Gastroesophageal sphincter (tissue), 3 donors: ENCODE measurements at regions not wholly inside any gene's neighbourhood (a gene's known extent, or its start where the extent isn't known, plus 50 kb on each side); places are given as distances from the start of the nearest gene placed in this dataset.

Experiments used
- EP300 ChIP-seq: sonication (generic); formaldehyde crosslinking; IDR thresholded peaks from one replicate; pipeline ENCODE4 v1.6.1; 2017; ENCODE audit warnings: antibody characterized with exemption, mild to moderate bottlenecking
- POLR2A ChIP-seq, 2 donors: fragments of 450-650 bp; IDR thresholded peaks; one replicate each; pipeline ENCODE4 v1.6.1; 2017; ENCODE audit warnings: antibody characterized with exemption in 2 of 2, mild to moderate bottlenecking in 2 of 2, moderate library complexity in 1 of 2
- TF ChIP-seq, protein P1 (sequence below), 4 experiments: fragments of 200-600 bp in 2 of 4; fragments of 450-650 bp in 2 of 4; sonication (generic) in 1 of 4; IDR thresholded peaks; one replicate each; pipeline ENCODE4 v1.5.1; 2017 to 2019; ENCODE audit warnings: antibody characterized with exemption in 4 of 4, mild to moderate bottlenecking in 2 of 4, moderate library complexity in 2 of 4

DNA sequence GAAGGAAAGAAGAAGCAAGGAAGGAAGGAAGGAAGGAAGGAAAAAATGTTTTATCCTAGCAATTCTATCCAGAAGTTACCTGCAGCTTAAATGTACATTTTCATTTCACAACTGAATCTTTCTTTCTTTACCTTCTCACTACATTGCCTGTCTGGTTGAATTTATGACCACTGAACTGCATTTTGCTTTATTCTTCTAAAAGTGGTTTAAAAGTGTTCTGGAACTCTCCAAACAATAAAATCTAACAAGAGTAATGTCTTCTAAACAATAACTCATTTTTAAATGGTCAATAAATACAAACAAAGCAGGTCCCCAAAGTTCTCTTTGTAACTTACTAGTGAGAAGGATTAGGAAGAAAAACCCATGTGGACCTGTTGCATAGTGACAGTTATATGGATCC is 587.5 kb upstream of the NEGR1 start:
- TF ChIP-seq, protein P1, sequence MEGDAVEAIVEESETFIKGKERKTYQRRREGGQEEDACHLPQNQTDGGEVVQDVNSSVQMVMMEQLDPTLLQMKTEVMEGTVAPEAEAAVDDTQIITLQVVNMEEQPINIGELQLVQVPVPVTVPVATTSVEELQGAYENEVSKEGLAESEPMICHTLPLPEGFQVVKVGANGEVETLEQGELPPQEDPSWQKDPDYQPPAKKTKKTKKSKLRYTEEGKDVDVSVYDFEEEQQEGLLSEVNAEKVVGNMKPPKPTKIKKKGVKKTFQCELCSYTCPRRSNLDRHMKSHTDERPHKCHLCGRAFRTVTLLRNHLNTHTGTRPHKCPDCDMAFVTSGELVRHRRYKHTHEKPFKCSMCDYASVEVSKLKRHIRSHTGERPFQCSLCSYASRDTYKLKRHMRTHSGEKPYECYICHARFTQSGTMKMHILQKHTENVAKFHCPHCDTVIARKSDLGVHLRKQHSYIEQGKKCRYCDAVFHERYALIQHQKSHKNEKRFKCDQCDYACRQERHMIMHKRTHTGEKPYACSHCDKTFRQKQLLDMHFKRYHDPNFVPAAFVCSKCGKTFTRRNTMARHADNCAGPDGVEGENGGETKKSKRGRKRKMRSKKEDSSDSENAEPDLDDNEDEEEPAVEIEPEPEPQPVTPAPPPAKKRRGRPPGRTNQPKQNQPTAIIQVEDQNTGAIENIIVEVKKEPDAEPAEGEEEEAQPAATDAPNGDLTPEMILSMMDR (IDR thresholded peaks at IDR 0.05), result no peak
- TF ChIP-seq POLR2A (IDR thresholded peaks at IDR 0.05), result no peak
- TF ChIP-seq EP300, result no peak
